ENCODE measurements at regions not wholly inside any gene's neighbourhood (a gene's known extent, or its start where the extent isn't known, plus 50 kb on each side); places are given as distances from the start of the nearest gene placed in this dataset.
"Not testable (repeated sequence)": the region's sequence is repeated elsewhere in the genome, so short reads cannot be mapped to it uniquely, and the experiment has no call there.

- DNase-seq (ENCODE audit: missing footprints) (no peak), ATAC-seq (no peak)
- intact Hi-C loops (cut with DNase I), result no loop called here
These were observed 1694.6 kb upstream of the CDH6 start for GRCh38 chr5:29498860-29499259.

GRCh38 chr5:29498412-29498811, 1695.1 kb upstream of the CDH6 start:
- ATAC-seq (no peak), DNase-seq (ENCODE audit: missing footprints) (no peak)
- intact Hi-C loops (cut with DNase I), result no loop called here

DNA sequence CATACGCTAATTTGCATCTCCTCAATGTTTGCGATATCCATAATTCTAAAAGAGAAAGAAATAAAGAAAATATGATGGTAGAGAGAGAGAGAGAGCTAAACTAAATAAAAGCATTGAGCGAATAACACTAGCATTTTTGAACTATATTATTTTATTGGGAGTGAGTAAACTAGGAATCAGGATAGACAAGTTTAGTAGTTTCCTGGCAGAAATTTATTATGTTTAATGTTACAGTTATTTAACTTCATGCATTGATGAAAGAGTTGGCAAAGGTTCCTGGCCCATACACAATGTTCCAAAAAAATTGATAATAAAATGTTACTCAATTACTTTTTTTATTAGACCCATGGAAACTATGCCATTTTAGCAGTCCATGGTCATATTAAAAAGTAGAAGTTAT, 1708.2 kb upstream of the CDH6 start:
- ATAC-seq, result no peak
- no peak for DNase-seq (ENCODE audit: missing footprints)
- intact Hi-C loops (cut with DNase I), result no loop called here

GRCh38 chr5:29469581-29469980, 1723.9 kb upstream of the CDH6 start:
- ATAC-seq (no peak), DNase-seq (ENCODE audit: missing footprints) (no peak)
- intact Hi-C loops (cut with DNase I), result no loop called here

GRCh38 chr5:29462241-29462640, 1731.2 kb upstream of the CDH6 start:
- intact Hi-C loops (cut with DNase I), result no loop called here
- ATAC-seq (no peak), DNase-seq (ENCODE audit: missing footprints) (no peak)

DNA sequence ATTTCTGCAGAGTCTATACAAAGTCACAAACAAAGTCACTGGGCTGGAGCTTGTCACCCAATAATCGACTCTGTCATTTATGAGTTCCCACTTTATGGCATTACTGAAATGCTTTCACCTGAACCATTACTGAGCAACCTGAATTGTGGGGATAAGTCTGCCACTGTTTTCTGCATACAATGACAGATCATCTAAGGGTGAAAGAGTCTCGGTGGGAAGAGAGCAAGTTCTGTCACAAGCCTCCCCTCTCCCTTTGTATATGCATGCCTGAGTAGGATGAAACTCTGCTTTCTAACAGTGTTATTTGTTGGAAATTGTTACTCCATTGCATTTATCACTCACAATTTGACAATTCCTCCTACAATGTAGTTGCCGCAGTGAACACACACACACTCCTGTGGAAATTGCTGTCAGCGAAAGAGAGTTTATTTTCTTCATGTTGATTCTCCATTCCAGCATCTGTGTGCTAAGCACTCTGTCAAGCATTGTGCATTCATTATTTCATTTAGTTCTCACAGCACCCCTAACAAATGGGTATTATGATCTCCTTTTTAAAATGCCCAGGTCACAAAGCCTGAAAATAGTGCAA, 1732.4 kb upstream of the CDH6 start:
- DNase-seq (ENCODE audit: missing footprints), result no peak
- ATAC-seq, result no peak
- intact Hi-C loops (cut with DNase I), result no loop called here

GRCh38 chr5:29451004-29451403, 1742.5 kb upstream of the CDH6 start:
- ATAC-seq; intact Hi-C loops (cut with DNase I): not testable (repeated sequence)

GRCh38 chr5:29414681-29415080, 1778.8 kb upstream of the CDH6 start:
- intact Hi-C loops (cut with DNase I), result no loop called here

More at GRCh38 chr5:29451004-29451403, 1742.5 kb upstream of the CDH6 start:
- DNase-seq (ENCODE audit: missing footprints), result not testable (repeated sequence)

DNA sequence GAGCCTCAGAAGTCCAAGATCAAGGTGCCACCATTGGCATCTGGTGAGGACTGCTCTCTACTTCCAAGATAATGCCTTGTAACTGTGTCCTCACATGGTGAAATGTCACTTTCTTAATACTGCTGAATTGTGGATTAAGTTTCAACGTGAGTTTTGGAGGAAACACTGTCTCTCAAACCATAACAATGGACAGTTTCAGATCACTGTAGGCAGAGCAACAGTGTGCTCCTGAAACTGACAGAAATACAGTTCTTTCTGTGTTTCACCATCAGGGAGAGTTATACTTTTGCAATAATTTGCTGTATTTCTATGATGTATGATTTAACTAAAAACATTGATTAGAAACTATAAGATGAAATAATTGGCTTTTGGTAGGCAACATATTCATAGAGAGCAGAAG, 1780.5 kb upstream of the CDH6 start:
- intact Hi-C loops (cut with DNase I), result no loop called here
- no peak for DNase-seq (ENCODE audit: missing footprints)
- no peak for ATAC-seq

More at GRCh38 chr5:29414681-29415080, 1778.8 kb upstream of the CDH6 start:
- DNase-seq (ENCODE audit: missing footprints), result no peak
- ATAC-seq, result no peak

GRCh38 chr5:29402270-29402669, 1791.2 kb upstream of the CDH6 start:
- intact Hi-C loops (cut with DNase I), result no loop called here
- ATAC-seq, result no peak
- DNase-seq (ENCODE audit: missing footprints), result no peak

GRCh38 chr5:29389993-29390392, 1803.5 kb upstream of the CDH6 start:
- DNase-seq (ENCODE audit: missing footprints) (no peak), ATAC-seq (no peak)
- intact Hi-C loops (cut with DNase I), result no loop called here

DNA sequence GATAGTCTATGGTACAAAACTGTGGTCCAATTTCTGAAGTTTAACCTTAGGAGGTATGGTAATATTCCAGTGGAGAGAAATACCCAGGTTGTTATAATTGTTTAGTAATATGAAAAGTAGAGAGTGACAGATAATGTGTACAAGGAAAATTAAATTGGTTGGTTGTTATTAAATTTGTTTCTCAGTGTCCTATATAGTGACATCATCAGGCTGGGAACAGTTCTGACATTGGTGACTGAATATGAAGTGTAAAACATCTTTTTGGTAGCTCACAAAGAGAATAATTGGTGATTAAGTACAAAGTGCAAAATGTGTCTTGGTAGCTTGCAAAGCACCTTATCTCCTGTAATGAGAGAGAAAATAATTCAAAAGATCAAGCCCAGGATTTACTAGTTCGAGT, 1806.1 kb upstream of the CDH6 start:
- intact Hi-C loops (cut with DNase I), result no loop called here
- ATAC-seq (no peak), DNase-seq (ENCODE audit: missing footprints) (no peak)

- intact Hi-C loops (cut with DNase I), result no loop called here
- ATAC-seq (no peak), DNase-seq (ENCODE audit: missing footprints) (no peak)
These were observed 1810.7 kb upstream of the CDH6 start for GRCh38 chr5:29382780-29383179.

- intact Hi-C loops (cut with DNase I), result no loop called here
- ATAC-seq (no peak), DNase-seq (ENCODE audit: missing footprints) (no peak)
These were observed 1813.5 kb upstream of the CDH6 start for GRCh38 chr5:29380029-29380428.

GRCh38 chr5:29379619-29380018, 1813.9 kb upstream of the CDH6 start:
- intact Hi-C loops (cut with DNase I), result no loop called here
- no peak for ATAC-seq
- DNase-seq (ENCODE audit: missing footprints), result no peak

GRCh38 chr5:29378104-29378503, 1815.4 kb upstream of the CDH6 start:
- intact Hi-C loops (cut with DNase I), result no loop called here
- DNase-seq (ENCODE audit: missing footprints), result no peak
- ATAC-seq, result no peak

- DNase-seq (ENCODE audit: missing footprints) (no peak), ATAC-seq (no peak)
- intact Hi-C loops (cut with DNase I), result no loop called here
These were observed 1823.2 kb upstream of the CDH6 start for GRCh38 chr5:29370248-29370647.

GRCh38 chr5:29367176-29367833, 1826.2 kb upstream of the CDH6 start:
- DNase-seq (ENCODE audit: missing footprints) (no peak), ATAC-seq (no peak)
- intact Hi-C loops (cut with DNase I), result no loop called here

DNA sequence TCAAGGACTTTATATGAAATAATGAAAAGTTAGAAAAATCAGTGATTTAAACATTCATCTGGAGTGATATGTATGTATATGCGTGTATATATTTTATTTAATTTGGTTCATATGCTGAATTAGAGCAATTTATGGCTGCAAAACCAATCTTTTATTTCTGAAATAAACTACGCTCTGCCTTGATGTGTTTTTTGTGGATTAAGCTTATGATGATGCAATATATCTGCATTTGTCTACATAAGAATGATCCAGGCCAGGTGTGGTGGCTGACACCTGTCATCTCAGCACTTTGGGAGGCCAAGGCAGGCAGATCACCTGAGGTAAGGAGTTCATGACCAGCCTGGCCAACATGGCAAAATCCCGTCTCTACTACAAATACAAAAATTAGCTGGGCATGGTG, 1842.3 kb upstream of the CDH6 start:
- ATAC-seq (no peak), DNase-seq (ENCODE audit: missing footprints) (no peak)
- intact Hi-C loops (cut with DNase I), result no loop called here

- no peak for ATAC-seq
- DNase-seq (ENCODE audit: missing footprints), result no peak
- intact Hi-C loops (cut with DNase I), result no loop called here
These were observed 1856.5 kb upstream of the CDH6 start for GRCh38 chr5:29337030-29337429.

- DNase-seq (ENCODE audit: missing footprints), result no peak
- ATAC-seq, result no peak
- intact Hi-C loops (cut with DNase I), result no loop called here
These were observed 1871.9 kb upstream of the CDH6 start for GRCh38 chr5:29321591-29321990.

Data from Right ventricle myocardium inferior (tissue), 1 donor.